Activated T-cell treated with anti-CD3 and anti-CD28 coated beads for 1 hour (primary cell): ENCODE measurements at regions not wholly inside any gene's neighbourhood (a gene's known extent, or its start where the extent isn't known, plus 50 kb on each side); places are given as distances from the start of the nearest gene placed in this dataset.

Source experiments
- DNase-seq: peaks from one replicate; pipeline ENCODE4 v3.0.0-alpha.2; 2020; ENCODE audit warnings: low read depth

DNA sequence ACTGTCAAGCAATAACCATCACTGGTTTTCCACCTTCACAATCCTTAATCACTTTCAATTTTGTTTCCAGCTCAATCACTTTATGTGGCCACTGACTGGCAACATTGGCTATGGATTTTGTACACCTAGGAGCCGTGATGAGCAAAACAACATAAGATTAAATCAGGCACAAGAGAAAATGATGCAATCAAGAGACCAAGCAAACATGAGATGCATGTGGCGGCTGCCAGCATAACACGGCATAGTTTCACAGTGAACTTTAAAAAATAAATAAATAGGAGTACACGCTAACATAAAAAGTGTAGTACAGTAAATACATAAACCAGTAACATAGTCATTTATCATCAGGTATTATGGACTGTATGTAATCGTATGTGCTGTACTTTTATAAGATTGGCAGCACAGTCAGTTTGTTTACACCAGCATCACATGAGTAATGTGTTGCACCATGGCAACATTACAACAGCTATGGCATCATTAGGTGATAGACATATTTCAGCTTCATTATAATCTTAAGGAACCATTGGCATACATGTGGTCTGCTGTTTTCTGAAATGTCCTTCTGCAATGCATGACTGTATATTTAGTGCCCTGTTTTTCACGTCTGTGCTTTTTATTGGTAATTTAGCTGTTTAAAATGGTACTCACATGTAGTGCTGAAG lies 83.3 kb upstream of the PRDM11 start:
- DNase-seq = no peak

DNA sequence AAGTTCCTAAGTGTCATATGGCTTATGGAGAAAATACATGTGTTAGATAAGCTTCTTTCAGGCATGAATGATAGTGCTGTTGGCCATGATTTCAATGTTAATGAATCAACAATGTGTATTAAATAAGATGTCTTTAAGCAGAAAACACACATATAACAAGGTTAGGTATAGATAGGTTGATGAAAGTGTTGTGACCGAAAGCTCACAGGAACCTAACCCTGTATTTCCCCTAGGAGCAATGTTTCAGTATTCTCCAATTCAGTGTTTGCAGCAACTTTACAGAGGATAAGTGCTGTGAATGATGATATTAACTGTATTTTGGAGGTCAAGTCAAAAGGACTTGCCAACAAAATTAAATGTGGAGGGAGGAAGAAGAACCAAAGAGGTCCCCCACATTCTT lies 82.8 kb upstream of the PRDM11 start:
- DNase-seq = no peak

DNA sequence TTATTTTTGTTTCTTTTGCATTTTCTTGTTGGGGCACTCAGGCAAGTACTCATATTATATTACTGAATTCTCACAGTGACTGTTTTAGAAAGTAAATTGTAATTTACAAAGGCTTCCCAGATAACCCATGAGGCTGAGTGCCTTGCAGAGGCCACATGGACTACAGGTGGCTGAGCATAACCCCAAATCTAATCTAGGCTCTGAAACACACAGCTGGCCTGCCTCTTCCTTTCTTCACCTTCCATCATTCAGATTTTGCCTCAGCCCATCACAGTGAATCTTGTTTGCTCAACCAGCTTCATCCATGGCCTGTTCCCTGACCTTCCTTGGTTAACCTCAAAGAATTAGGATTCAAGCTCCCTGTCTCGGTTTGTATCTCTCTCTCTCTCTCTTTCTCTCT lies 78.5 kb upstream of the PRDM11 start:
- no peak for DNase-seq

DNA sequence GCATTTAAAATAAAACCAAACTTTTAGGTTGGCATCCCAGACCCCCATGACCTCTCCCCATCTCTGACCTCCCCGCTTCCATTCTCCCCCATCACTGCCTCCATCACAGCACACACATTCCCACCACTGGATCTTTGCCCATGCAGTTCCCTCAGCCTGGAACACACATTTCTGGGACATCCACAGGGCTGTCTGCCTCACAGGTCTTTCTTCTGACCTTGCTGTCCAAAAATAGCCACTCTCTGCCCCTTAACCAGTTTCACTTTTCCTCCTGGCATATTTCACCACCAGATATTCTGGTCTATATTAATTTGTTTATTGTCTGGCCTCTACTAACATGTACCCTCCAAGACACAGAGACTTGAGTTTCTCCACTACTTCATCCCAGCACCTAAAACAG lies 75.2 kb upstream of the PRDM11 start:
- DNase-seq = no peak

DNA sequence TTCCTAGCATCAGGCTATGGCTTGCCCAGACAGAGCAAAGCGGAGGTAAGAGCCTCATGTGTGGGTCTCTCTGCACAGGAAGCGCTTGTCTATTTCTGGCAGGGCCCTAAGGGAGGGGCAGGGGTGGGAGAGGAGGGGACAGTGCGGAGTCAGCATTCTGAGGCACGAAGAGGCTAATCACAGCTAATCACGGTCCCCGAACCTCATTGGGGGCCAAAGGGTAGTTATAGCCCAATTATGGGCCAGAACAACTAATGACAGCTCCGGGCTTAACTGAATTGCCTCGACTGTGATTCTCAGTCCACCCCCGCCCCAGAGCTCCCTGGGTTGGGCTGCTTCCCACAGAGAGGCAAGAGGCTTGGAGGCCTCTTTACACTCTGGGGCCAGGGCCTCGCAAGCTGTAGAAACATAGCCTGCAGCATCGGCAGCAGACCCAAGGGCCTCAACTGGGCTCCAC lies 72.7 kb upstream of the PRDM11 start:
- no peak for DNase-seq

DNA sequence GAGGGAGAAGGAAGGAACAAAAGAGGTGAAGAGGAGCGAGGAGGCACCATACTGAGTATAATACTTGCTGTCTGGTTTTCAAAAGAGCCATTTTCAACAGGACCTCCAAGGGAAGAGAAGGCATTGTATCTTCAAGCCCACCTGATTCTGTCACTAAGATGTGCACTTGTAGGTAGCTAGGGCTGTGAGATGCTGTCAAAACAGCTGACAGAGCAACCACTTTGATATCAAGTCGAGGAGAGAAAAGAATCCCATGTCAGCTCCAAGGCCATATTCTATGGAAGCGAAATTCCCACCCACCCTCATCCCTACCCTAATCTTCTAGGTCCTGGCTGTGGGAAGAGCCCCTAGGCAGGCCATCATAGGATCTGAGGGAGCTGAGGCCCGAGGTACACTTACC lies 70.9 kb upstream of the PRDM11 start:
- no peak for DNase-seq

DNA sequence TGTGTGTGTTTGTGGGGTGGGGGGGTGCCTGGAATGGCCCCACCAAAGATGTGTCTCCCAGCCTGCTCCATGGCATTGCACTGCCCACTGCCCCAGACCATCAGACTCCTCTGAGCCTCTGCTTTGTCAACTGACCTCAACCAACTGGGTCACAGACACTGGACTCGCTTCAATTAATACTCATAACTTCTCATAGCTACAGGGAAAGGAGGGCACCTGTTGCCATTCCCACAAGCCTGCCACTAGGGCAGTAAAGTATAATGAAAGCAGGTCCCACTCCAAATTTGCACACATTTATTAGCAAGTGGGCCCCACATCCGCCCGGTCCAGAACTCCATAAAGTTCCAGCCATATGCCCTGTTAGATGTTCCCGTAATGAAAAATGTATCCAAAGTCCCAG lies 70.5 kb upstream of the PRDM11 start:
- DNase-seq = no peak

DNA sequence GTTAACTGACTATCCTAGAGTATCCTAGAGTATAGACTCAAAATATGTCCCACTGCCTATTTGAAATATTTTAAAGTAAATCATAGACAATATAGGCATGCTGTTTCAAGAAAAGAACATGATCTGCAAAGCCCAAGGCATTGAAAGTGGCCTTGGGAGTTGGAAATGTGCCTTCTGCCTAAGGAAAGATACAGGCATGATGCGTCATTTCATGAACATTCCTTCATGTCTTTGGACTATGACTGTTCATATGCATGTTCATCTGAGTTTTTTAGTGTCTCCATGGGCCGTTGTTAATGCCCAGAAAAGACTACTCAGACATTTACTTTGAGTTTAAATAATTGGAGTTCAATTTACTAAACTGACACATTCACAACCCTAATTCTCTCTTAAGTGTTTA lies 69.7 kb upstream of the PRDM11 start:
- no peak for DNase-seq

DNA sequence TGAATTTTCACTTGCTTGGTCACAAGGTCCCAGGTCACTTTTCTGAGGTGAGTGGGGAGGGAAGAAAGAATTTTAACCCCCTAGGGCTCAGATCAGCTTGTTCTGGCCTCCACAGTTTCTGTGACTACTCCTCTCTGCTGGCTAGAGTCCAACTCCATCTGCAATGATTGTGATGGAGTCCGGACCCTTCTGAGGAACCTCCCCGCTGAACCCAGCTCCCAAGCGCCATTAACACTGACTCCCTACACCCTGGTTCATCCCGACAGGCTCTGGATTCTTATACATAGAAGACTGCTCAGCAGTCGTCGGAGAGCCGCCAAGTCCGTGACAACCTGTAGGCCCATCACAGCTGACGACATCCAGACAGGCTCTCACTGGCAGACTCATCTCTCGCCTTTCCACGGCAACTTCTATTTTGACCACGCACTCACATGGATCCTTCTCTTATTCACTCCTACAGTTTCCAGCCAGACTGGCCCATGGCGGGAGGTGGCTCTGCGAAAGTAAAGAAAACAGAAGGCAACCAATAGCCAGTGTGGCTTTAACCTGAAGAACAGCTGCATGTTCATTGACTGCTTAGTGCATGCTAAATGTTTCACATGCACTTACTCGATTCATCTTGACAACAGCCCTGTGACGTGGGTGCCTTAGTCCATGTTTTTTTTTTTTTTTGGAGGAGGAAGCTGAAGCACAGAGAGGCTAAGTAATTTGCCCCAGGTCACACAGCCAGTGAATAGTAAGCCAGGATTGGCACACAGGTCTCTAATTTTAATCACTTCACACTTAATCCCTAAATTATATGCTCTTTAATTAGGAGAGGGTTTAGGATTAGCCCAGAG lies 68.0 kb upstream of the PRDM11 start:
- no peak for DNase-seq

DNA sequence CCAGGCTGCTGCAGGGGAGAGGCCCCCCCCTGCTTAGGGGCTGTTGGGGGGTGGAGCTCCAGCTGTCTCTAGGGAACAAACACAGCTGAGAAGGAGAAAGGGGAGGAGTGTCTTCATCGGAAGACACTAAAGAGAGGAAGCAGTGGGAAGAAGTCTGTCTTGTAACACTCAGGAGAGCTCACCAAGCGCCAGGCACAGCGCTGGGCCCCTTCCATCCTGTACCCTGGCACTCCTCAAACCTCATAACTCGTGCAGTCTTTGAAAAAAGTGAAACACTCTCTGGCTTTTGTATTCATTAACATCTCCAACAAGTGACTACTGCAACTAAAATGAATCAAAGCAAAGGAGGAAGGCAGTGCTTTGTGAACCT lies 67.4 kb upstream of the PRDM11 start:
- DNase-seq = no peak

DNA sequence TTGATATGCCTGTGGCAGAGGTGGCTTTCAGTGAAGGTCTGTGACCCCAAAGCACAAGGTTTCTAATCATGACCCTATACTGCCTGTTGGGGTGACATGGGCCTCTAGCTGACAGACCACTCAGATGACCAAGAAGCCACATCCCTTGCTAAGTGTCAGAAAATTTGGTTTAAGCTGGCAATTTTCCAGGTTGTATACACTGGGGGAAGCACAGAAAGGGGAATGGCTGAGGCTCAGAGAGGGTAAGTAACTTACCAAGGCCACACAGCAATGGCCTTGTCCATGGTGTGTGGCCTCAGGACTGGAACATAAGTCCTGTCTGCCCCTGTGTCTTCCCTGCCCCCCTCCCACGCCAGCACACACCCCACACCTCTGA lies 66.9 kb upstream of the PRDM11 start:
- no peak for DNase-seq

DNA sequence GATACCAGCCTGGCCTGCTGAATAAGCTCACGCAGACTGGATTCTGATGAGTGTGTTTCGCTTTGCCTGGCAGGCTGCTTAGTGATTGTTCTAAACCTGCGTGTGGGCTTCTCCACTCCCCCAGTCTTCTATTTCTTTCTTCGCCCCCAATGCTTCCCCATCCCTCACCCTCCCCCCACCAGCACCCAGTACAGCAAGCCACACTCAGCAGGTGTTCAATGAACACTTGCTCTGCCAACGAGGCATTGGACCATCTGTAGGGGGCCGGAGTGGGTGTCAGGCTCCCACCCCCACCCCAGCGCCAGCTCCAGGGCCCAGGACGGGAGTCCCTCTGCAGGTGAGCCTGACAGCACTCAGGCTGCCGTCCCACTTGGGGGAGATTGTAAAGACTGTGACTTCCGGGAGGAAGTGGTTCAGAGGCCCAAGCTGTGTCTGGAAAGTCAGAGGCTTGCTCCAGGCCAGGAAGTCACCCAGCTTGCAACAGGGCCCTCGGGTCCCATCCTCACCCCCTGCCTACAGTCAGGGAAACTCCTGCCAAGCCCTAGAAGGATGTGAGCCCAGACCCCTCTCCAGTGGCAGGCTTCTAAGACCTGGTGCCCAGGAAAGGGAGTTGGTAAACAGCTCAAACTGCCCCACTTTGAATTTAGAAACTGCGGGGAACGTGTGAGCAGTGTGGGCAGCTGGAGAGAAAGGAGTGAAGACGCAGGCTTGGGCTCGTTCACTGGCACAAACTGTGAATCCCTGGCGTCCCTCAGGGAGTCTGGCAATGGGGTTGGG lies 66.3 kb upstream of the PRDM11 start:
- DNase-seq = peak; percentile 39

DNA sequence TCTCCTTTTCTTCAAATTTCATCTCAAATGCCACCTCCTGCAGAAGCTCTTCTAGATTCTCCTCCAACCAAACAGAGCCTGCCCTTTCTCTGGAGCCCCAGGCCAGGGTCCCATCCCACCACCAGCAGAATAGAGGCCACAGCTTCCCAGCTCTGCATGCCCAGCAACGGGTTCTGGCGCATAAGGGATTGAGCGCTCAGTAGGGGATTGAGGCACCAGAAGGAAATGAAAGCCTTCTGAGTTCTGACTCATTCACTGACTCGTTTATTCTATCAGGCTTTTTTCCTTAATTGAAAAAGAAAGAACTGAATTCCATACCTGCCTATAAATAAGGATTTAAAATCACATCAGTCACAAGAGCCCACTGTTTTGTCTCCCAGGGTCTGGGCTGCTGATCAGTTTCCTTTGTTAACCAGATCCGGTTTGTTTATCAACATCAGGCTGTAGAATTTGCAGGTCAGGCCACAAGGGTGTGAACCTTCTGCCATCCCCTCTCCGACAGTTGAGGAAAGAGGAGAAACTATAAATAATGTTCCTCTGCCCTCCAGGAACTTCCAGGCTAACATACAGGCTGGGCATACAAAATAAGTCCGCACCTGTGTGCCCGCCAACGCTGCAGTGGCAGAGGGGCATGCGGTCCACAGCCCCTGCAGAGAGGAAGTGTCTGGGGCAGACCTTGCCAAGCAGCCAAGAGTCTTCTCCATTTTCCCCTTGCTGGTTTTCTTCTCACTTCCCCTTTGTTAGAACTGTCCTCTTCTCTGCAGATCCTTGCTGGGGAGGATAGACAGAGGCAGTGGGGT lies 63.5 kb upstream of the PRDM11 start:
- DNase-seq = no peak

DNA sequence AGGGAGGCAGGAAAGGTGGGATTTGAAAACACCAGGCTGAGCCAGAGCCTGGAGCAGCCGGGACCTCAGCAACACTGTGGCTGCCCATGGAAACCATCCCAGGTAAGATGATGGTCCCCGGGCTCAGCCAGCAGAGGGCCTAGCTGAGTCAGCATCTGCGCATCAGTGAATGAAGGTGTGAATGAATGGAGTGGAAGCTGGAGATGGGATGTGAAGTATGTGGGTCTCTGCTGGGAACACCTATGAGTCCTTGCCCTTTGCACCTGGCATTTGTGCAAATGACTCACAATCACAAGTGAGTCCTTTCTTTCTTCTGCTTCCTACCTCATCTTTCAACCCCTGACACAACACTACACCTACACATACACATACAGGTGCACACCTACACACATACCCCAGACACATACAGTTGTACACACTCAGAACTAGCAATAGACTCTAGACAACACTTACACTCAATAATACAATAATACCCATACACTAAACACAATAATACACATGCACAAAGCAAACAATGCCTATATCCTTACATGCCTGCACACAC lies 62.8 kb upstream of the PRDM11 start:
- DNase-seq = no peak

DNA sequence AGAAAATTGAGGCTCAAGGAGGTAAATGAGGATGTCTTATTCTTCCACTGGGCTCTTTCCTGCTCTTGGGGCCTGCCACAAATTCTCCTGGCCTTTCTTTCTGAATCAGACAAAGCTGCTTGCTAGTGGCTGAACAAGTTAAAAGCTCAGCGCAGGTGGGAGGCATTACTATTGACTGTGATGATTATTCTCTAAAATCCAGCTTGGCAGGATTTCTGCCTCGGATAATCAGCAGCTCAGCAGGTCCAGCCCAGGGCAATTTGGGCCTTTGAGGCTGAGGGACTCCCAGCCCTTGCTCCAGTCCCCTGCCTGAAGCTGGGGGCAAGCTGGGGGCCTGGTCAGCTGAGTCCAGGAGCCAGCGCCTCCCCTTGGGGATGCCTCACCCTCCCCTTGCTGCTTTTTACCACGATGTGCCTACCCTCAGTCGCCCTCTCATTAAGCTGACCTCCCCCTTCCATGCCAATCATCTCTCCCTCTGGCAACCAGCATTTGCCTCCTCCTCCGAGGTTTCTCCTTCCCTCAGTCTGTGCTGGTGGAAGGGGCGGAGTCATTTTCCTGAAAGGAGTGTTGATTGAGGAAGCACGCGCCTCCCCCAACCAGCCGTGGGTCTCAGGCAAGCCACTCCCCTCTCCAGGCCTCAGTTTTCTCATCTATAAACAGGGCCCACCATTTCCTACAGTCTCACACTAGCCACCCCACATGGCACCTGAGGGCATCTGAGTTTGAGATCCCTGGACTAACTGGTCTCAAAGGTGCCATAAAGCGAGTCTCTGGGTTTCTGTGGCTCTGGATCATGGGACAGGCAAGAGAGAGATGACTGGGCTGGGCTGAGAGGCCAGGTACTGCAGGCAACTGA lies 60.6 kb upstream of the PRDM11 start:
- DNase-seq = no peak

DNA sequence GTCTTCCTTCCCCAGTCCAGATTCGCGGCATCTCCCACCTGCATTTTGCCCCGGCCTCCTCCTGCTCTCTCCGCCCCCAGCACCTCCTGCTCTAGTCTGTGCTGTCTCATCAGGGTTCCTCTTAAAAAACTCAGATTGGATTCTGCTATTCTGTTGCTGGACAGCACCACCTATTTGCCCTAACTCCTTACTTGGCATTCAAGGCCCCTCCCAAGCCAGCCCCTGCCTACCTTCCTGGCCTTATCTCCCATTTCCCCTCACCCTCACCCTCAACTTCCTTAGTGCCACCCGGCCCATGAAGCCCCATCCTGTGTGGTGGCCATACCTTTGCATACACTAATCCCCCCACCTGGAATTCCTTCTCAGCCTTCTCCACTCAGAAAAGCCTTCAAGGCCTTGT lies 59.9 kb upstream of the PRDM11 start:
- DNase-seq = no peak

DNA sequence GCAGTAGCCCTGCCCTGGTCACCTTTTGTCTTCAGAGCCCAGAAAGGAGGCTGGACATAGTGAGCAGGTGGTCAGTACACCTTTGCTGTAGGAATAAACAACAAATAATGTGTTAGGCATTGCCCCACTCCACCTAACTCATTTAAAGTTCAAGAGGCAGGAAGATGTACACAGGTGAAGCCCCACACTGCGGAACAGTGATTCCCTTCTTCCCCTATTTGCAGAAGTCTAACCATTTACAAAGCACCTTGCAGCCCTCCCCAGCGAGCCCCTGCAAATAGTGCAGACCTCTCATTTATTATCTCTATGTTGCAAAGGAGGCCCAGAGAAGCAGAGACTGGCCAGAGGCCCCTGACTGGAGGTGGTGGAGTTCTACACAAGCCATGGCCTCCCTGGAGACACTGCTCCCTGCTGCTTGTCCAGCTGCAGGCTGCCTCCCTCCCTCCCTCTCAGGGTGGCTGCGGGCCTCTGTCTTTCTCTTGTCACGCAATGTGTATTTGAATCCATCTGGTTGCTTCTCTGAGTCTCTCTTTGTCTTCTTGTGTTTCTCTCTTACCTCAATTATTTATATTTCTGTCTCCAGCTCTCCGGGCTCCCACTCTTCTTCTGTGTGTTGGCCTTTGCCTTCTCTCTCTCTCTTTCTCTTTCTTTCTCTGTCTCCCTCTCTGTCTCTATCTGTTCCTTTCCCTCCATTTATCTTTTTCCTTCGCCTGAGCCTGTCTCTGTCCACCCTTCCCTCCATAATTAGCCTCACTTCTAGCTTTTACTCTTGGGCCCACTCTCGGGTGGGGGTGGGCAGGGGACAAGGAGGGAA lies 59.1 kb upstream of the PRDM11 start:
- DNase-seq = no peak

DNA sequence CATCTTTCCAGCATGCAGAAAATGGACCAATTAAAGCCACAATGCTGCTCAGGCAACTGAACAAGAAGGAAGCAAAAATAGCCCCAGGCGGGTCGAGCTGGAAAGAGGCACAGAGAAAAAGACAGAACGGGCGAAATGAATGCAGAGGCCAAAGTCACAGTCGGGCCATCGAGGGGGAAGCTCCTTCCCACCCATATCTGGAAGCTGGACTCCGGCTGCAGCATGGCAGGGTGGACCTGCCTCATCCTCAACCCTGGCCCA lies 58.6 kb upstream of the PRDM11 start:
- no peak for DNase-seq

DNA sequence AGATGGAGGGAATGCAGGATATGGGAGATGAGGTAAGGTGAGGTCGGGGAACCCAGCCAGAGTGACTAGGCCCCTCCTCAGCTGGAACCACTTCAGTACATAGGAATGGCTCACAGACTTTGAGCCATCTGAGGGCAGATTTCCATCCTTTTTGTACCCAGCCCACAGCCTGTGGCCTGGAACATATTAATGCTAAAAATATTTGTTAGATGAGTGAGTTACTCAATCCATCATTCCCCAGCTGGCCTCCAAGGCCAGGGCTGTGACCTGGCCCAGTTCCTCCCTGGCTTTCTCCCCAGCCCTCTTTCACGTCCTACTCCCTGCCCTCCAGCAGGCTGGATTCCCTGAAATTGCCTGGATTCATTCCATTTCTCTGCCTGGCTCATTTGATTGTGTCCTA lies 57.2 kb upstream of the PRDM11 start:
- DNase-seq = no peak
